ENCODE measurements at regions not wholly inside any gene's neighbourhood (a gene's known extent, or its start where the extent isn't known, plus 50 kb on each side); places are given as distances from the start of the nearest gene placed in this dataset.

GRCh38 chr6:6471276-6471675 is 117.2 kb upstream of the LY86 start:
- no peaks in the 10 kb centered on the region for H3K27me3 ChIP-seq (ENCODE audit: insufficient read depth, poor library complexity, severe bottlenecking)
- no peak for TF ChIP-seq SPI1 (IDR thresholded peaks at IDR 0.05; ENCODE audit: borderline replicate concordance, low read depth)
- no peak for TF ChIP-seq POLR2AphosphoS5 (IDR thresholded peaks at IDR 0.05; ENCODE audit: low read depth)
- no peak for TF ChIP-seq REST (IDR thresholded peaks at IDR 0.05; ENCODE audit: insufficient replicate concordance, low read depth)
- no peak for TF ChIP-seq CTCF (IDR thresholded peaks at IDR 0.05; ENCODE audit: insufficient read depth, low read length)
- TF ChIP-seq GABPA (IDR thresholded peaks at IDR 0.05; ENCODE audit: low read depth): no peak
- DNase-seq (ENCODE audit: low read depth in 1 of 2, low spot score in 1 of 2): no peak
- no peak overlapping the region for H3K4me3 ChIP-seq (replicated peaks; ENCODE audit: insufficient read depth, low read length)
- no peak overlapping the region for H3K27ac ChIP-seq (replicated peaks)

GRCh38 chr6:6474170-6474920 is 114.2 kb upstream of the LY86 start:
- no peak for DNase-seq (ENCODE audit: low read depth in 1 of 2, low spot score in 1 of 2)
- Histone ChIP-seq H3K27me3 (ENCODE audit: insufficient read depth, poor library complexity, severe bottlenecking) (no peaks in the 10 kb centered on the region), H3K27ac (replicated peaks) (no peak overlapping the region), H3K4me3 (replicated peaks; ENCODE audit: insufficient read depth, low read length) (no peak overlapping the region)
- no peak for TF ChIP-seq GABPA (IDR thresholded peaks at IDR 0.05; ENCODE audit: low read depth)
- TF ChIP-seq SPI1 (IDR thresholded peaks at IDR 0.05; ENCODE audit: borderline replicate concordance, low read depth): no peak
- no peak for TF ChIP-seq CTCF (IDR thresholded peaks at IDR 0.05; ENCODE audit: insufficient read depth, low read length)

- TF ChIP-seq GABPA (IDR thresholded peaks at IDR 0.05; ENCODE audit: low read depth) (no peak), SPI1 (IDR thresholded peaks at IDR 0.05; ENCODE audit: borderline replicate concordance, low read depth) (no peak), POLR2AphosphoS5 (IDR thresholded peaks at IDR 0.05; ENCODE audit: low read depth) (no peak), CTCF (IDR thresholded peaks at IDR 0.05; ENCODE audit: insufficient read depth, low read length) (no peak), REST (IDR thresholded peaks at IDR 0.05; ENCODE audit: insufficient replicate concordance, low read depth) (no peak)
- no peak for DNase-seq (ENCODE audit: low read depth in 1 of 2, low spot score in 1 of 2)
- H3K27ac ChIP-seq (replicated peaks): no peak overlapping the region
- no peaks in the 10 kb centered on the region for H3K27me3 ChIP-seq (ENCODE audit: insufficient read depth, poor library complexity, severe bottlenecking)
- H3K4me3 ChIP-seq (replicated peaks; ENCODE audit: insufficient read depth, low read length): no peak overlapping the region
Observed at GRCh38 chr6:6479785-6480184, 108.7 kb upstream of the LY86 start.

- no peaks in the 10 kb centered on the region for H3K27me3 ChIP-seq (ENCODE audit: insufficient read depth, poor library complexity, severe bottlenecking)
- no peak overlapping the region for H3K27ac ChIP-seq (replicated peaks)
- TF ChIP-seq GABPA (IDR thresholded peaks at IDR 0.05; ENCODE audit: low read depth) (no peak), CTCF (IDR thresholded peaks at IDR 0.05; ENCODE audit: insufficient read depth, low read length) (no peak), SPI1 (IDR thresholded peaks at IDR 0.05; ENCODE audit: borderline replicate concordance, low read depth) (no peak), POLR2AphosphoS5 (IDR thresholded peaks at IDR 0.05; ENCODE audit: low read depth) (no peak), REST (IDR thresholded peaks at IDR 0.05; ENCODE audit: insufficient replicate concordance, low read depth) (no peak)
- no peak for DNase-seq (ENCODE audit: low read depth in 1 of 2, low spot score in 1 of 2)
- H3K4me3 ChIP-seq (replicated peaks; ENCODE audit: insufficient read depth, low read length): no peak overlapping the region
Observed at GRCh38 chr6:6482256-6482655, 106.3 kb upstream of the LY86 start.

Measured in HL-60 (cell line).